ENCODE measurements at regions not wholly inside any gene's neighbourhood (a gene's known extent, or its start where the extent isn't known, plus 50 kb on each side); places are given as distances from the start of the nearest gene placed in this dataset.

GRCh38 chr16:85256190-85256739, 144.0 kb upstream of the CIBAR2 start:
- no peak for TF ChIP-seq POLR2AphosphoS5 (IDR thresholded peaks at IDR 0.05; ENCODE audit: low read depth, low read length)
- no peak for TF ChIP-seq POLR2A (IDR thresholded peaks at IDR 0.05; ENCODE audit: low read depth, low read length)
- TF ChIP-seq SPI1 (IDR thresholded peaks at IDR 0.05; ENCODE audit: low read depth, low read length) = no peak

Data from GM12891 (cell line).